ENCODE measurements at regions not wholly inside any gene's neighbourhood (a gene's known extent, or its start where the extent isn't known, plus 50 kb on each side); places are given as distances from the start of the nearest gene placed in this dataset.

- DNase-seq (ENCODE audit: low spot score), result no peak
- ChIA-PET POLR2A (interaction anchor here (0.7 kb wide), 1 partner anchor 8 kb away, joined by 3 read pairs; no protein-coding TSS in a partner anchor), CTCF (interaction anchor here (0.6 kb wide), 1 partner anchor 559 kb away, joined by 4 read pairs; no protein-coding TSS in a partner anchor)
- TF ChIP-seq CDX4 (CRISPR knock-in tag; IDR thresholded peaks at IDR 0.05; ENCODE audit: borderline replicate concordance) (no peak), PREB (CRISPR knock-in tag; IDR thresholded peaks at IDR 0.05; ENCODE audit: borderline replicate concordance) (no peak), MYBL2 (CRISPR knock-in tag; IDR thresholded peaks at IDR 0.05) (no peak), AFF4 (CRISPR knock-in tag; IDR thresholded peaks at IDR 0.05; ENCODE audit: borderline replicate concordance) (no peak), CTCF (IDR thresholded peaks at IDR 0.05) (no peak), ZMAT4 (CRISPR knock-in tag; IDR thresholded peaks at IDR 0.05) (no peak), USF1 (CRISPR knock-in tag; IDR thresholded peaks at IDR 0.05) (no peak), ELF4 (CRISPR knock-in tag; IDR thresholded peaks at IDR 0.05; ENCODE audit: low read depth) (no peak), ZNF232 (CRISPR knock-in tag; IDR thresholded peaks at IDR 0.05) (no peak), NR3C1 (CRISPR knock-in tag; conservative IDR thresholded peaks at IDR 0.05; ENCODE audit: low read depth) (no peak), RELA (CRISPR knock-in tag; IDR thresholded peaks at IDR 0.05; ENCODE audit: borderline replicate concordance) (no peak), HMGA2 (CRISPR knock-in tag; IDR thresholded peaks at IDR 0.05) (no peak), STAT6 (CRISPR knock-in tag; conservative IDR thresholded peaks at IDR 0.05; ENCODE audit: low read depth) (no peak), USF2 (CRISPR knock-in tag; IDR thresholded peaks at IDR 0.05) (no peak), ZNF671 (CRISPR knock-in tag; IDR thresholded peaks at IDR 0.05) (no peak), TEAD1 (CRISPR knock-in tag; IDR thresholded peaks at IDR 0.05) (no peak)
- Mint-ChIP-seq H3K27me3 (ENCODE audit: low read depth) (no peaks in the 10 kb centered on the region), H3K27ac (no peak overlapping the region), H3K36me3 (no peaks in the 10 kb centered on the region), H3K4me1 (peaks cover 3% of the 10 kb centered on the region; the same call in 1 of the 2 replicates), H3K9me3 (no peaks in the 10 kb centered on the region), H3K4me3 (no peak overlapping the region)
- ATAC-seq, result no peak
Observed at GRCh38 chr6:50658561-50658960, 54.8 kb upstream of the TFAP2D start.

Data from WTC11 (cell line).